Esophagus muscularis mucosa (tissue), 3 donors: ENCODE measurements at regions not wholly inside any gene's neighbourhood (a gene's known extent, or its start where the extent isn't known, plus 50 kb on each side); places are given as distances from the start of the nearest gene placed in this dataset.

Experiments
- POLR2AphosphoS5 ChIP-seq, 2 donors: sonication (generic); formaldehyde crosslinking; IDR thresholded peaks; one replicate each; pipeline ENCODE4 v1.6.1; 2017; ENCODE audit warnings: antibody characterized with exemption in 2 of 2
- TF ChIP-seq, protein P1 (sequence below), 3 experiments: fragments of 200-600 bp in 2 of 3; fragments of 450-650 bp in 1 of 3; sonication (generic) in 2 of 3; IDR thresholded peaks; one replicate each; pipeline ENCODE4 v1.5.1; 2017 to 2019; ENCODE audit warnings: antibody characterized with exemption in 3 of 3, mild to moderate bottlenecking in 2 of 3, moderate library complexity in 1 of 3

DNA sequence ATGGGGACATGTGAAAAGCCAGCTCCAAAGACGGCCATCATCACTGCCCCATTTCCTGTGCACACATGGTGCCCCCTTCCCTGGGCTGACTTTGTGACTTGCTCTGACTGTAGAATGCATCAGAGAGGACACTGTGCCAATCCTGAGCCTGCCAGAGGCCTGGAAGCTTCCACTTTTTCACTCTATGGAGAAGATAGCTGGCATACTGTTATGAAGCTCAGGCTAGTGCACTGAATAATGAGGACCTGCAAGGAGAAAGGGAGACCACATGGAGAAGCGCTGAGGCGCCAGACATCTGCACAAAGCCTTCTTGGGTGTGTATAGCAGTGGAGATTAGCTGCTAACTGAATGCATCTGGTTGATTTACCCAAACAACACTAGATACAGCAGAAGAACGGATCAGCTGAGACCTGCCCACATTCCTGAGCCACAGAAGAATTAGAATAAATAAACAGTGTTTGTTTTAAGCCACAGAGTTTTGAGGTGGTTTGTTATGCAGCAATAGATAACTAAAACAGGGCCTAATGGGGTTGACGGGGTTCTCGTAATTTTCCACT lies 58.9 kb upstream of the C10orf90 start:
- TF ChIP-seq, protein P1, sequence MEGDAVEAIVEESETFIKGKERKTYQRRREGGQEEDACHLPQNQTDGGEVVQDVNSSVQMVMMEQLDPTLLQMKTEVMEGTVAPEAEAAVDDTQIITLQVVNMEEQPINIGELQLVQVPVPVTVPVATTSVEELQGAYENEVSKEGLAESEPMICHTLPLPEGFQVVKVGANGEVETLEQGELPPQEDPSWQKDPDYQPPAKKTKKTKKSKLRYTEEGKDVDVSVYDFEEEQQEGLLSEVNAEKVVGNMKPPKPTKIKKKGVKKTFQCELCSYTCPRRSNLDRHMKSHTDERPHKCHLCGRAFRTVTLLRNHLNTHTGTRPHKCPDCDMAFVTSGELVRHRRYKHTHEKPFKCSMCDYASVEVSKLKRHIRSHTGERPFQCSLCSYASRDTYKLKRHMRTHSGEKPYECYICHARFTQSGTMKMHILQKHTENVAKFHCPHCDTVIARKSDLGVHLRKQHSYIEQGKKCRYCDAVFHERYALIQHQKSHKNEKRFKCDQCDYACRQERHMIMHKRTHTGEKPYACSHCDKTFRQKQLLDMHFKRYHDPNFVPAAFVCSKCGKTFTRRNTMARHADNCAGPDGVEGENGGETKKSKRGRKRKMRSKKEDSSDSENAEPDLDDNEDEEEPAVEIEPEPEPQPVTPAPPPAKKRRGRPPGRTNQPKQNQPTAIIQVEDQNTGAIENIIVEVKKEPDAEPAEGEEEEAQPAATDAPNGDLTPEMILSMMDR (IDR thresholded peaks at IDR 0.05), result no peak
- TF ChIP-seq POLR2AphosphoS5 (IDR thresholded peaks at IDR 0.05), result no peak
